ENCODE measurements at regions not wholly inside any gene's neighbourhood (a gene's known extent, or its start where the extent isn't known, plus 50 kb on each side); places are given as distances from the start of the nearest gene placed in this dataset.

DNA sequence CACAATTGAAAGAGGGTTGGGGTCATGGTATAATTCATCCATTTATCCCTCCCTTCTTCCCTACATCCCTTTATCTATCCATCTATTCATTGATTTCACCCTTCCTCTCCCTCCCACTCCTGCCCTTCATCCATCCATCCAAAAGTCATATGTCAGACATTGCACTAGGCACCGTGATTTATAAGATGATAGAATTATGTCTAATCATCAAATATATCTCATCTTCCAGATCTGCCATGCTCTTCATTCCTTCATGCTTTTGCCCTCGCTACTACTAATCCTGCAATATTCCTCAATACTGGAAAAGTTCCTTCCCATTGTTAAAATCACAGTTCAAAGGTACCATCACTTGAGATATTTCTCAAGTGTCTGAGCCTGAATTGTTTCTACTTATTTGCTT, 335.2 kb upstream of the CDH11 start:
- DNase-seq (ENCODE audit: low read depth in 2 of 2) = no peak

DNA sequence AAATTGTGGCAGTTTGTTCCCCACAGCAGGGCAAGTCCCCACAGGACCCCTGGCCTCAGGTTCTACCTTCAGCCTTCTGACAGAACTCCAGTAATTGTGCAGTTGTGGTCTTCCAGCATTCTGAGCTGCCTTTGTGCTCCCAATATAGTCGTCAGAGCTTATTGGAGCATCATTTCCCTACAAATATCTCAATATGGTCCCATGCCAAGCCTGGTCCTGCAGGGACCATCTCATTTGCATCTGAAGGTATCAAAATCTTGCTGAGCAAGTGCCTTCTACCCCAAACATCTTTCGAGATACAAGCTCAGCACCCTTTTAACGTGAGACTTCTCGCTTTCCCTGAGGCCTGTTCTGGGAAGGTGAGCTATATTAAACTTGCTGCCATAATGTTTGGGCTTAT, 333.9 kb upstream of the CDH11 start:
- DNase-seq (ENCODE audit: low read depth in 2 of 2) = no peak

DNA sequence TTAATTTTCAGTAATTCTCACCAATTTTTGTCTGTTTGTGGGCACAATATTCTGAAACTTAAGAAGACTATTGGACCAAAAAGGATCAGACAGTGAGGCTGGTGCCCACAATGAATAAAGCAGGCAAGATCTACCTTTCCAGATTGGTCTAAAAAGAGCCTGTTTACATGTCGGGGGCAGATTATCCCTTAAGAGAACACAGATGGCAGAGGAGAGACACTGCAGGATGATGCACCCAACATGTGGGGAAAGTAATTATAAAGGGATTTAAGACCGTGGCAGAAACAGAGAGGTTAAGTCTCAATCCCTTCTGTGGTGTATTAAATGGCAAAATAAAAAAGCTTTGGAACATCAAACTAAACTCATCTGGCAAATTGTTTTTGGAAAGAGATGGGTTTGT, 331.8 kb upstream of the CDH11 start:
- no peak for DNase-seq (ENCODE audit: low read depth in 2 of 2)

DNA sequence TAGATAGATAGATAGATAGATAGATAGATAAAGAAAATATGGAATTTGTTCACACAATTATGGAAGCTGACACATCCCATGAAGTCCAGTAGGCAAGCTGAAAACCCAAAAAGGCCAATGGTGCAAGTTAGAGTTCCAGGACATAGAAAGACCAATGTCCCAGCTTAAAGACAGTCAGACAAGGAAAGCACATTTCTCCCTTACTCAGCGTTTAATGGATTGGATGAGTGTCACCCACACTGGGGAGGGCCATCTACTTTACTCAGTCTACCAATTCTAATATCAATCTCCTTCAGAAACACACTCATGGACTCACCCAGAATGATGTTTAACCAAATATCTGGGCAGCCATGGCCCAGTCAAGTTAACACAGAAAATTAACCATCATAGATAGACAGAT, 327.7 kb upstream of the CDH11 start:
- no peak for DNase-seq (ENCODE audit: low read depth in 2 of 2)

DNA sequence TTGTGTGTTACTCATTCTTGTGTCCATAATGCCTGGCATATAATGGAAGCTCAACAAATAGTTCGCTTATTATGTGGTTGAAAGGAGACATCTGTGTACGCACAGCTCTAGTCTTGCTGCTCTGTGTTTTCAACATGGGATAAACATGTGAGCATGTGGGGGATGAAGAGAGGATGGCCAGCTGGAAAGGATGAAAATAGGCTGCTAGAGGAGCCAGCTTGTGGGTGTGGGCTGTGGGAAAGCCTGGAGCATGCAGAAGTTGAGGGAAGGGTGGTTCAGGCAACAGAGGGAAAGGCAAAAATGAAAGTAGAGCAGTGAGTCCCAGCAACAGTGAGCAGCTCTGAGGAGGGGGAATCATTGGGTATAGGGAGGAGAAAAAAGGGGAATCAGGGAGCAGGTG, 324.6 kb upstream of the CDH11 start:
- DNase-seq (ENCODE audit: low read depth in 2 of 2) = no peak

GRCh38 chr16:65445313-65446260, 323.7 kb upstream of the CDH11 start:
- no peak for DNase-seq (ENCODE audit: low read depth in 2 of 2)

- no peak for DNase-seq (ENCODE audit: low read depth in 2 of 2)
Measured at GRCh38 chr16:65441501-65441900, 319.6 kb upstream of the CDH11 start.

GRCh38 chr16:65429504-65430181, 307.8 kb upstream of the CDH11 start:
- DNase-seq (ENCODE audit: low read depth in 2 of 2) = no peak

DNA sequence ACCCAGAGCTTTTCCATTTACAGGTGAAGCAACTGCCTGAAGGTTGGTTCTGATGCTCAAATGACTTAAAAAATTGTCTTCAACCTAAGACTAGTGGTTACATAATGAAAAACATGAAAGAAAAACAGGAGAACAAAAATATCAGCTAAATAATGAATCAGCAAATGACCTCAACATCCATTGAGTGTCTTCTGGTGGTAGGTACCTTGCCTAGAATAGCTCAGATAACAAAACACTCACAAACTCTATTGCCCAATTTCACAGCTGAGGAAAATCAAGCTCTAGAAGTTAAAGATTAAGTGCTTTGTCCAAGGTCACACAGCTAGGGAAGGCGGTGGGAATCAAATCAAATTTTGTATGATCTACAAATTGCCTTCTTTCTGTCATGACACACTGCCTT, 304.6 kb upstream of the CDH11 start:
- DNase-seq (ENCODE audit: low read depth in 2 of 2) = no peak

GRCh38 chr16:65422934-65423333, 301.1 kb upstream of the CDH11 start:
- DNase-seq (ENCODE audit: low read depth in 2 of 2) = no peak

DNA sequence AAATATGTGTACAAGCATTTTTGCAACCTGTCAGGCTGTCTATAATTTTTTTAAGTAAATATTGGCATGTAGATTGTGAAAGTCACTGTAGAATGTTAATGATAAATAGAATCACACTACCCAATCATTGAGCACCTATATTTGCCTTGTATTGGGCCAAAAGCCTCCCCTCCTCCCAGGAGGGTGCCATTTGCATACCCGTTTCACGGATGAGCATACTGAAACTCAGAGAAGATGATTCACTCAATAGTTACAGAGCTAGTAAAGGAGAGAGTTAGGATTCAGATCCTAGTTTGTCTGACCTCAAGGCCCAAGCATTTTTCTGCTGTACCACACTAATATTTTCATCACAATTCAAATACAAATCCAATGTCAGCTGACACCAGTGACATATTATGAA, 299.7 kb upstream of the CDH11 start:
- no peak for DNase-seq (ENCODE audit: low read depth in 2 of 2)

- DNase-seq (ENCODE audit: low read depth in 2 of 2) = no peak
Measured at GRCh38 chr16:65418435-65418834, 296.6 kb upstream of the CDH11 start.

- no peak for DNase-seq (ENCODE audit: low read depth in 2 of 2)
Measured at GRCh38 chr16:65415460-65415859, 293.6 kb upstream of the CDH11 start.

GRCh38 chr16:65414284-65414984, 292.6 kb upstream of the CDH11 start:
- no peak for DNase-seq (ENCODE audit: low read depth in 2 of 2)

- no peak for DNase-seq (ENCODE audit: low read depth in 2 of 2)
Measured at GRCh38 chr16:65413861-65414260, 292.0 kb upstream of the CDH11 start.

GRCh38 chr16:65410801-65411200, 288.9 kb upstream of the CDH11 start:
- DNase-seq (ENCODE audit: low read depth in 2 of 2) = no peak

GRCh38 chr16:65409510-65409909, 287.6 kb upstream of the CDH11 start:
- no peak for DNase-seq (ENCODE audit: low read depth in 2 of 2)

DNA sequence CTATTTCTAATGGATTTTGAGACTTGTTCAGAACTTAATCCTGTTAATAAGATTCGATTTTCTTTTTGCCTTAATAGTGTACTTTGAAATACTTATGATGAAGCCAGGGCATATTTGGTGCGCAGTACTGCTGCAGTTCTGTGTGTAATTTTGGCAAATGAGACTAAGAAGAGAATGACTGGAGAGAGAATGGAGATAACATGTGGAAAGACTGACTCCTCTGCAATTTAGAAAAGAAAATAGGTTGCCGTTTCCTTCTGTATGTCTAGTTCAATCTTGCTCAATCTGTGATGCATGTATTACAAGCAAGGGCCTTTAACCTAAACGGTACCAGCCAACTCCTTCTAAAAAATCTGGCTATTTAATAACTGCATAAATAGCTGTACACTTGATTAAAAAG, 285.1 kb upstream of the CDH11 start:
- no peak for DNase-seq (ENCODE audit: low read depth in 2 of 2)

GRCh38 chr16:65406116-65406515, 284.3 kb upstream of the CDH11 start:
- DNase-seq (ENCODE audit: low read depth in 2 of 2) = no peak

DNA sequence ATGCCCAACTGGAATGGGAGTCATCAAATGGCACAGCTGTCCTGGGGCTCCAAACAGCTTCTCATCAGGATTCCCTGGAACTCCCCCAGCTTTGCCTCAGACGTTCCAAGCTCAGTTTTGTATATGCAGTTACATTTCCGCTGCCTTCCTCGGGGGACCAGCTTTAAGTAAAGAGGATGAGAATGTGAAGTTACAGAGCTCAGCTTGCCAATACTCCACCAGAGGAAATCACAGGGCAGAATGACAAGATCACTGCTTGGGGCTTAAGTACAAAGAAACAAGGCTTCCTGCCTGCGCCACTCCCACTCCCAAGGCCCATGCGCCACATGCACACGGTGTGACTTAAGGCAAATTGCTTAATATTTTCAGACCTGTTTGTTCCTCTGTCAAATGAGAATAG, 272.4 kb upstream of the CDH11 start:
- no peak for DNase-seq (ENCODE audit: low read depth in 2 of 2)

GRCh38 chr16:65392806-65393565, 271.1 kb upstream of the CDH11 start:
- DNase-seq (ENCODE audit: low read depth in 2 of 2) = no peak

GRCh38 chr16:65388592-65388991, 266.7 kb upstream of the CDH11 start:
- DNase-seq (ENCODE audit: low read depth in 2 of 2) = no peak

Measured in stimulated activated CD8-positive, alpha-beta memory T cell treated with anti-CD3 and anti-CD28 coated beads, Interleukin-2, amount 100 ng/mL, for 1 hour (primary cell).